ENCODE measurements at regions not wholly inside any gene's neighbourhood (a gene's known extent, or its start where the extent isn't known, plus 50 kb on each side); places are given as distances from the start of the nearest gene placed in this dataset.

DNA sequence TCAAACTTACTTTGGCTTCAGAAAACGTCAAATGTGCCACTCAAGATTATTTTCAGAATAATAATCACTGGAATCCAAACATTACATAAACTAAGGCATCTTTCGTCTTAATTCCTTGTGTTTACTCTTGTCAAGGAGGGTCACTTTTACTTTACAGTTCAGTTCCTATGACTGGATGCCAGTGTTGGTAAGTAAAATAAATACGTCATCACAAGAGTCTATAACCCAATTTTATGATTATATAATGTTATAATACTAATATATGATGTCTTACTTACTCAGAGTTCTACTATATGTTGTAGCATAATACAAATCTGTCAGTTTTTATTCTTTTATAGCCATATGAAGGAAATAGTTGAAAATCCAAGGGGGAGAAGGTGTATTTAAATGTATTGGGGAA is 123.8 kb downstream of the GPR85 start:
- POLR2A ChIA-PET (ENCODE audit: partially characterized antibody), result no interaction called here
- no peak overlapping the region for H2BK120ac ChIP-seq (replicated peaks; ENCODE audit: low read depth, low read length)
- no peak overlapping the region for H2BK12ac ChIP-seq (ENCODE audit: low read depth, low read length)
- H3K36me3 ChIP-seq (ENCODE audit: control insufficient read depth in 2 of 4, insufficient read depth in 4 of 4, low read length in 3 of 4), result no peaks in the 10 kb centered on the region
- H4K8ac ChIP-seq (ENCODE audit: extremely low read depth, insufficient read depth, low read length), result no peak overlapping the region
- no peak overlapping the region for H3K4me2 ChIP-seq (ENCODE audit: insufficient read depth in 1 of 2, low read depth in 2 of 2, low read length in 2 of 2)
- H3K4me3 ChIP-seq (ENCODE audit: extremely low read depth in 1 of 4, insufficient read depth in 2 of 4, low read depth in 3 of 4, low read length in 4 of 4), result no peak overlapping the region
- CTCF ChIA-PET (ENCODE audit: partially characterized antibody), result no interaction called here
- H2AK5ac ChIP-seq (ENCODE audit: low read depth, low read length), result no peak overlapping the region
- no peak for FAIRE-seq
- H3K56ac ChIP-seq (replicated peaks; ENCODE audit: insufficient read length, low read depth, low read length), result no peak overlapping the region
- no peak overlapping the region for H3K9ac ChIP-seq (replicated peaks in 1 of 4; ENCODE audit: extremely low read depth in 1 of 4, low read depth in 3 of 4, low read length in 3 of 4)
- no peaks in the 10 kb centered on the region for H3K23me2 ChIP-seq (ENCODE audit: low read depth, low read length)
- H4K5ac ChIP-seq (ENCODE audit: insufficient read length, low read depth, low read length), result no peak overlapping the region
- no peak overlapping the region for H3K23ac ChIP-seq (ENCODE audit: insufficient read length)
- no peaks in the 10 kb centered on the region for H3K9me3 ChIP-seq (ENCODE audit: insufficient read depth in 2 of 2, low read depth in 1 of 2, low read length in 1 of 2)
- no peaks in the 10 kb centered on the region for H3K79me1 ChIP-seq (ENCODE audit: low read depth, low read length)
- H3K27ac ChIP-seq (ENCODE audit: low read depth, low read length), result no peak overlapping the region
- no peak overlapping the region for H3K18ac ChIP-seq (ENCODE audit: extremely low read depth, low read length)
- no peak overlapping the region for H2BK20ac ChIP-seq (ENCODE audit: low read length)
- no peaks in the 10 kb centered on the region for H3K79me2 ChIP-seq (ENCODE audit: control insufficient read depth in 1 of 2, insufficient read depth in 2 of 2, low read length in 2 of 2)
- no peak for DNase-seq (ENCODE audit: low read depth in 1 of 2, low spot score in 2 of 2)
- no peaks in the 10 kb centered on the region for H4K20me1 ChIP-seq (replicated peaks in 1 of 2; ENCODE audit: control insufficient read depth in 1 of 2, insufficient read depth in 2 of 2, low read length in 2 of 2)
- H3K4ac ChIP-seq (replicated peaks; ENCODE audit: insufficient read length, low read depth, low read length), result no peak overlapping the region
- no peak overlapping the region for H2AFZ ChIP-seq (ENCODE audit: low read length)
- no peak overlapping the region for H3K14ac ChIP-seq (ENCODE audit: insufficient read length)
- 88% methylated on average over 3 of the region's 3 CpGs; no CpG with 5 or more reads in 1 of the 2 experiments for WGBS, 2 experiments (ENCODE audit: extremely low coverage in 1 of 2, insufficient coverage in 1 of 2, insufficient read length in 1 of 2, insufficient replicate concordance in 2 of 2, low coverage in 1 of 2, low lambda C conversion rate in 2 of 2, missing lambda C conversion rate in 1 of 2)
- no peaks in the 10 kb centered on the region for H3K27me3 ChIP-seq (replicated peaks in 1 of 4; ENCODE audit: control insufficient read depth in 3 of 4, extremely low read depth in 1 of 4, insufficient read depth in 3 of 4, low read length in 3 of 4)
- no peak overlapping the region for H2BK15ac ChIP-seq (ENCODE audit: low read length)
- H4K91ac ChIP-seq (replicated peaks; ENCODE audit: insufficient read length, low read length), result no peak overlapping the region
- no peak overlapping the region for H2BK5ac ChIP-seq (ENCODE audit: low read depth, low read length)
- H3K4me1 ChIP-seq (replicated peaks in 1 of 4; ENCODE audit: control insufficient read depth in 3 of 4, insufficient read depth in 4 of 4, low read length in 3 of 4), result no peaks in the 10 kb centered on the region
- TF ChIP-seq TBP (IDR thresholded peaks at IDR 0.05; ENCODE audit: low read depth, low read length) (no peak), POLR2AphosphoS5 (IDR thresholded peaks at IDR 0.05; ENCODE audit: low read depth, low read length) (no peak)
- TF ChIP-seq, protein P1, sequence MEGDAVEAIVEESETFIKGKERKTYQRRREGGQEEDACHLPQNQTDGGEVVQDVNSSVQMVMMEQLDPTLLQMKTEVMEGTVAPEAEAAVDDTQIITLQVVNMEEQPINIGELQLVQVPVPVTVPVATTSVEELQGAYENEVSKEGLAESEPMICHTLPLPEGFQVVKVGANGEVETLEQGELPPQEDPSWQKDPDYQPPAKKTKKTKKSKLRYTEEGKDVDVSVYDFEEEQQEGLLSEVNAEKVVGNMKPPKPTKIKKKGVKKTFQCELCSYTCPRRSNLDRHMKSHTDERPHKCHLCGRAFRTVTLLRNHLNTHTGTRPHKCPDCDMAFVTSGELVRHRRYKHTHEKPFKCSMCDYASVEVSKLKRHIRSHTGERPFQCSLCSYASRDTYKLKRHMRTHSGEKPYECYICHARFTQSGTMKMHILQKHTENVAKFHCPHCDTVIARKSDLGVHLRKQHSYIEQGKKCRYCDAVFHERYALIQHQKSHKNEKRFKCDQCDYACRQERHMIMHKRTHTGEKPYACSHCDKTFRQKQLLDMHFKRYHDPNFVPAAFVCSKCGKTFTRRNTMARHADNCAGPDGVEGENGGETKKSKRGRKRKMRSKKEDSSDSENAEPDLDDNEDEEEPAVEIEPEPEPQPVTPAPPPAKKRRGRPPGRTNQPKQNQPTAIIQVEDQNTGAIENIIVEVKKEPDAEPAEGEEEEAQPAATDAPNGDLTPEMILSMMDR (IDR thresholded peaks at IDR 0.05; ENCODE audit: control extremely low read depth in 1 of 3, insufficient read depth in 1 of 3, low read depth in 1 of 3, low read length in 3 of 3), result no peak
